ENCODE measurements at regions not wholly inside any gene's neighbourhood (a gene's known extent, or its start where the extent isn't known, plus 50 kb on each side); places are given as distances from the start of the nearest gene placed in this dataset.

DNA sequence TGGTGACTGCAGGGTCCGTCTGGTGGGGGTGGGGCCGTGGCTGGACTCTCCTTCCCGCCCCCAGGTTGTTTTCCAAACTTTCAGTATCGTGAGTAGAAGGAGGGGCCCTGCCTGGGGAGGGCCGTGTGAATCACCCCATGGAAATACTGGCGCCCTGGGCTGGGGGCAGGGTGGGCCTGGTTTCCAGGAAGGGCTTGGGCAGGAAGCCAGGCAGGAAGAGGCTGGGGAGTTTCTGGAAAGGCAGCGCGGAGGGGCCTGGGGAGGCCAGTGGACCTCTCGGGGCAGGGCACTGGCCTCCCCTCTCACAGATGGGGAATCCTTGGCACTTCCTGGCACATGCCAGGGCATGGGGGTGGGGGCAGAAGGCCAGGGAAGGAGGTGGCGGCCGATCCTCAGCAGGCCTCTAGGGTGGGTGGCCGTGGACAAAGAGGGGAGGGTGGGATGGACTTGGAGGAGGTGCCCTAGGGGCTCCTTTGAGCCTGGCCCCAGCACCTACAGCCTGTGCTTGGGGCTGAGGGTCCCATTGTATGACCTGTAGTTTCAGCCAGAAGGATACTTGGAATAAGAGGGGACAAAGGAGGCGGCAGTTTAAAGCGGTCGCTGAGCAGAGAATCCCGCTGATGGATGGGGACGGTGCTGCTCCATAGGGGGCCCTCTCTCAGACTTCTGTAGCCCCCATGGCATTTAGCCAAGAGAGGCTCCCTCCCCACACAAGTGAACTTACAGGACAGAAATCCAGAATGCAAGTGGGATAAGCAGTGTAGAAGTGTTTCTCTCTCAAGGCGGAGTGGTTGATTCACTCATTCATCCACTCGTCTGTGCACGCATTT is 56.5 kb upstream of the GATA2 start:
- Mint-ChIP-seq H3K4me1 (peaks cover 15% of the 10 kb centered on the region in 2 experiments), H3K9me3 (no peaks in the 10 kb centered on the region), H3K27ac (peak overlapping the region in 2 of 3 experiments; percentile 50 to 67; a peak in 3 of 7 replicates), H3K36me3 (ENCODE audit: insufficient read depth in 1 of 3, low read depth in 3 of 3) (no peaks in the 10 kb centered on the region; a peak in 1 of 7 replicates), H3K27me3 (ENCODE audit: low read depth) (peaks cover 20% of the 10 kb centered on the region), H3K4me3 (no peak overlapping the region)
- Histone ChIP-seq H3K79me2 (ENCODE audit: insufficient read depth, low read length) (no peaks in the 10 kb centered on the region), H3K9me3 (ENCODE audit: control insufficient read depth, low read depth, low read length) (no peaks in the 10 kb centered on the region), H3K4ac (ENCODE audit: low read depth, low read length) (no peak overlapping the region), H2BK120ac (ENCODE audit: low read depth, low read length, poor library complexity, severe bottlenecking) (no peak overlapping the region), H3K4me1 (ENCODE audit: insufficient read depth, low read length) (no peaks in the 10 kb centered on the region), H2BK5ac (ENCODE audit: insufficient read length, low read length) (no peak overlapping the region), H3K56ac (ENCODE audit: insufficient read length, low read depth, low read length) (no peak overlapping the region), H4K20me1 (ENCODE audit: control insufficient read depth, insufficient read depth, insufficient read length) (no peaks in the 10 kb centered on the region), H3K27me3 (ENCODE audit: insufficient read depth, low read length) (no peaks in the 10 kb centered on the region; the same call in 1 of the 2 replicates), H3K79me1 (ENCODE audit: insufficient read depth, low read depth, low read length, poor library complexity, severe bottlenecking) (no peaks in the 10 kb centered on the region), H3K18ac (ENCODE audit: insufficient read length, low read depth, low read length) (no peak overlapping the region), H3K4me2 (ENCODE audit: insufficient read depth, insufficient read length, low read length) (no peak overlapping the region), H4K8ac (replicated peaks; ENCODE audit: insufficient read length, low read depth, low read length) (no peak overlapping the region), H4K91ac (ENCODE audit: insufficient read length, low read depth, low read length) (no peak overlapping the region), H3K14ac (ENCODE audit: insufficient read depth, low read length) (no peak overlapping the region), H3K27ac (ENCODE audit: insufficient read length, low read depth, low read length) (no peak overlapping the region), H3K23me2 (ENCODE audit: insufficient read length, low read depth, low read length, poor library complexity, severe bottlenecking) (no peaks in the 10 kb centered on the region), H2BK12ac (ENCODE audit: insufficient read length, low read depth, low read length) (no peak overlapping the region), H3T11ph (ENCODE audit: low read length) (no peak overlapping the region), H2BK20ac (ENCODE audit: low read depth, low read length, poor library complexity, severe bottlenecking) (no peak overlapping the region), H4K5ac (ENCODE audit: insufficient read length, low read depth, low read length) (no peak overlapping the region), H3K9ac (ENCODE audit: extremely low read depth, insufficient read length, low read length) (no peak overlapping the region), H2AK5ac (ENCODE audit: insufficient read length, low read length) (no peak overlapping the region), H3K23ac (ENCODE audit: insufficient read length, low read depth, low read length) (no peak overlapping the region), H2BK15ac (ENCODE audit: low read depth, low read length) (no peak overlapping the region), H2AFZ (ENCODE audit: low read length) (no peak overlapping the region)
- TF ChIP-seq, protein P1, sequence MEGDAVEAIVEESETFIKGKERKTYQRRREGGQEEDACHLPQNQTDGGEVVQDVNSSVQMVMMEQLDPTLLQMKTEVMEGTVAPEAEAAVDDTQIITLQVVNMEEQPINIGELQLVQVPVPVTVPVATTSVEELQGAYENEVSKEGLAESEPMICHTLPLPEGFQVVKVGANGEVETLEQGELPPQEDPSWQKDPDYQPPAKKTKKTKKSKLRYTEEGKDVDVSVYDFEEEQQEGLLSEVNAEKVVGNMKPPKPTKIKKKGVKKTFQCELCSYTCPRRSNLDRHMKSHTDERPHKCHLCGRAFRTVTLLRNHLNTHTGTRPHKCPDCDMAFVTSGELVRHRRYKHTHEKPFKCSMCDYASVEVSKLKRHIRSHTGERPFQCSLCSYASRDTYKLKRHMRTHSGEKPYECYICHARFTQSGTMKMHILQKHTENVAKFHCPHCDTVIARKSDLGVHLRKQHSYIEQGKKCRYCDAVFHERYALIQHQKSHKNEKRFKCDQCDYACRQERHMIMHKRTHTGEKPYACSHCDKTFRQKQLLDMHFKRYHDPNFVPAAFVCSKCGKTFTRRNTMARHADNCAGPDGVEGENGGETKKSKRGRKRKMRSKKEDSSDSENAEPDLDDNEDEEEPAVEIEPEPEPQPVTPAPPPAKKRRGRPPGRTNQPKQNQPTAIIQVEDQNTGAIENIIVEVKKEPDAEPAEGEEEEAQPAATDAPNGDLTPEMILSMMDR (conservative IDR thresholded peaks at IDR 0.05) = no peak
- no CpG with 5 or more reads among the region's 20 CpGs for WGBS (ENCODE audit: extremely low coverage, insufficient read length, low lambda C conversion rate)
- no peak for DNase-seq

All from H9 (cell line).